HG02571 (cell line): ENCODE measurements at regions not wholly inside any gene's neighbourhood (a gene's known extent, or its start where the extent isn't known, plus 50 kb on each side); places are given as distances from the start of the nearest gene placed in this dataset.

Source experiments
- ATAC-seq: cut with Tn5 transposase; IDR thresholded peaks from one replicate; pipeline ENCODE4 v1.9.1; 2021; ENCODE audit warnings: mild to moderate bottlenecking, moderate library complexity; ENCODE audit not compliant: unreplicated experiment

- peak; percentile 88 for ATAC-seq
These were observed 353.7 kb downstream of the SLCO4C1 start for GRCh38 chr5:101942321-101942882.

- no peak for ATAC-seq
These were observed 359.0 kb downstream of the SLCO4C1 start for GRCh38 chr5:101937041-101937440.

- ATAC-seq: no peak
These were observed 361.0 kb downstream of the SLCO4C1 start for GRCh38 chr5:101935086-101935485.

GRCh38 chr5:101932599-101932998 is 363.5 kb downstream of the SLCO4C1 start:
- no peak for ATAC-seq

- no peak for ATAC-seq
These were observed 366.5 kb downstream of the SLCO4C1 start for GRCh38 chr5:101929628-101930027.

- no peak for ATAC-seq
These were observed 378.9 kb downstream of the SLCO4C1 start for GRCh38 chr5:101917166-101917565.

GRCh38 chr5:101915554-101915953 is 380.5 kb downstream of the SLCO4C1 start:
- ATAC-seq: no peak

GRCh38 chr5:101904736-101905135 is 391.3 kb downstream of the SLCO4C1 start:
- ATAC-seq: no peak

GRCh38 chr5:101897914-101898313 is 398.2 kb downstream of the SLCO4C1 start:
- ATAC-seq: no peak

- no peak for ATAC-seq
These were observed 401.1 kb downstream of the SLCO4C1 start for GRCh38 chr5:101894985-101895384.

- ATAC-seq: no peak
These were observed 417.9 kb downstream of the SLCO4C1 start for GRCh38 chr5:101878190-101878589.

- no peak for ATAC-seq
These were observed 418.6 kb downstream of the SLCO4C1 start for GRCh38 chr5:101877451-101877850.

GRCh38 chr5:101866473-101866872 is 429.6 kb downstream of the SLCO4C1 start:
- ATAC-seq: no peak

- no peak for ATAC-seq
These were observed 435.5 kb downstream of the SLCO4C1 start for GRCh38 chr5:101860563-101860962.

- no peak for ATAC-seq
These were observed 435.9 kb downstream of the SLCO4C1 start for GRCh38 chr5:101860145-101860544.

GRCh38 chr5:101846496-101846895 is 449.6 kb downstream of the SLCO4C1 start:
- no peak for ATAC-seq

- ATAC-seq: no peak
These were observed 453.0 kb downstream of the SLCO4C1 start for GRCh38 chr5:101843055-101843454.

GRCh38 chr5:101838435-101838834 is 457.6 kb downstream of the SLCO4C1 start:
- ATAC-seq: no peak

- ATAC-seq: no peak
These were observed 466.8 kb downstream of the SLCO4C1 start for GRCh38 chr5:101829255-101829654.

GRCh38 chr5:101811466-101811865 is 484.6 kb downstream of the SLCO4C1 start:
- ATAC-seq: no peak

- no peak for ATAC-seq
These were observed 489.7 kb downstream of the SLCO4C1 start for GRCh38 chr5:101806410-101806809.

- no peak for ATAC-seq
These were observed 499.7 kb downstream of the SLCO4C1 start for GRCh38 chr5:101796427-101796826.

- ATAC-seq: no peak
These were observed 507.3 kb downstream of the SLCO4C1 start for GRCh38 chr5:101788797-101789196.
